ENCODE measurements at regions not wholly inside any gene's neighbourhood (a gene's known extent, or its start where the extent isn't known, plus 50 kb on each side); places are given as distances from the start of the nearest gene placed in this dataset.

- H3K4me3 ChIP-seq (ENCODE audit: low read depth, low read length): no peak overlapping the region
- TF ChIP-seq, protein P1, sequence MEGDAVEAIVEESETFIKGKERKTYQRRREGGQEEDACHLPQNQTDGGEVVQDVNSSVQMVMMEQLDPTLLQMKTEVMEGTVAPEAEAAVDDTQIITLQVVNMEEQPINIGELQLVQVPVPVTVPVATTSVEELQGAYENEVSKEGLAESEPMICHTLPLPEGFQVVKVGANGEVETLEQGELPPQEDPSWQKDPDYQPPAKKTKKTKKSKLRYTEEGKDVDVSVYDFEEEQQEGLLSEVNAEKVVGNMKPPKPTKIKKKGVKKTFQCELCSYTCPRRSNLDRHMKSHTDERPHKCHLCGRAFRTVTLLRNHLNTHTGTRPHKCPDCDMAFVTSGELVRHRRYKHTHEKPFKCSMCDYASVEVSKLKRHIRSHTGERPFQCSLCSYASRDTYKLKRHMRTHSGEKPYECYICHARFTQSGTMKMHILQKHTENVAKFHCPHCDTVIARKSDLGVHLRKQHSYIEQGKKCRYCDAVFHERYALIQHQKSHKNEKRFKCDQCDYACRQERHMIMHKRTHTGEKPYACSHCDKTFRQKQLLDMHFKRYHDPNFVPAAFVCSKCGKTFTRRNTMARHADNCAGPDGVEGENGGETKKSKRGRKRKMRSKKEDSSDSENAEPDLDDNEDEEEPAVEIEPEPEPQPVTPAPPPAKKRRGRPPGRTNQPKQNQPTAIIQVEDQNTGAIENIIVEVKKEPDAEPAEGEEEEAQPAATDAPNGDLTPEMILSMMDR (IDR thresholded peaks at IDR 0.05; ENCODE audit: low read depth, low read length): no peak
These were observed 254.6 kb upstream of the NR2F2 start for GRCh38 chr15:96075895-96076294.

- TF ChIP-seq, protein P1 (IDR thresholded peaks at IDR 0.05; ENCODE audit: low read depth, low read length): no peak
- H3K4me3 ChIP-seq (ENCODE audit: low read depth, low read length): no peak overlapping the region
These were observed 254.2 kb upstream of the NR2F2 start for GRCh38 chr15:96076350-96076749.

- TF ChIP-seq, protein P1 (IDR thresholded peaks at IDR 0.05; ENCODE audit: low read depth, low read length): no peak
- H3K4me3 ChIP-seq (ENCODE audit: low read depth, low read length): no peak overlapping the region
These were observed 251.5 kb upstream of the NR2F2 start for GRCh38 chr15:96079041-96079440.

DNA sequence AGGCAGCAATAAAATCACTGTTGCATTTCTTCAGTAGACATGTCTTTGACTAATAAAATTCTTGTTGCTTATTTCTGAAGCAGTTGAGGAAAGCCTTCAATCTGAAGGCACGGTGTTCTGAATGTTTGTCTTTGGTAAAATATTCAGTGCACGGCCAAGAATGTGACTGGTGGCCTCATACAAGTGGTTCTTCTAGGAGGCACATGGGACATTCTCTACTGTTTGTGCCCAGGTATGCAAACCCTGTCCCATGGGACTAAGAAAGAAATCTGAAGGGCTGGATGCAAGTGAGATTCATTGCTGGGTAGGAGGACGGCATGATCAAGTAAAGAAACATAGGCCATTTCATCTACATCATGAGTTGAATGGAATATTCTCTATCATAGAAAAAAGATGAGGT is 250.6 kb upstream of the NR2F2 start:
- H3K4me3 ChIP-seq (ENCODE audit: low read depth, low read length): no peak overlapping the region
- TF ChIP-seq, protein P1 (IDR thresholded peaks at IDR 0.05; ENCODE audit: low read depth, low read length): no peak

DNA sequence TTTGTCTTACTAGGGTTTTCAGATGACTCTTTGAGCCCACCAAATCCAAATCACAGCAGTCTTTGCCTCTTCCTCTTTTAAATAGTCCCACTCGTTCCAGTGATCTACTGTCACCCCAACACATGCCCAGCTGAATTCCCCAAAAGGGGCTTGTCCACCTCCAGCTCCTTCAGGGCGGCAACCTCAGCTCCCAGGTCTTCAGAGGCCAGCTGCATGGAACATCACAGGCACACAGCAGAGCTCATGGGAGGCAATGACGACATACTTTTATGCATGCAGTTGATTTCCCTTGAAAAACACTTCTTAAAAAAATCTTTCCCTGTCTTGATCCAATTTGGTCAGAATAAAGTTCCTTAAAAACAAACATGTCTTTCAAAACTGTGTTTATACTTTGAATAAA is 244.3 kb upstream of the NR2F2 start:
- H3K4me3 ChIP-seq (ENCODE audit: low read depth, low read length): no peak overlapping the region
- TF ChIP-seq, protein P1 (IDR thresholded peaks at IDR 0.05; ENCODE audit: low read depth, low read length): no peak

- no peak overlapping the region for H3K4me3 ChIP-seq (ENCODE audit: low read depth, low read length)
- TF ChIP-seq, protein P1 (IDR thresholded peaks at IDR 0.05; ENCODE audit: low read depth, low read length): no peak
These were observed 243.2 kb upstream of the NR2F2 start for GRCh38 chr15:96087180-96087884.

DNA sequence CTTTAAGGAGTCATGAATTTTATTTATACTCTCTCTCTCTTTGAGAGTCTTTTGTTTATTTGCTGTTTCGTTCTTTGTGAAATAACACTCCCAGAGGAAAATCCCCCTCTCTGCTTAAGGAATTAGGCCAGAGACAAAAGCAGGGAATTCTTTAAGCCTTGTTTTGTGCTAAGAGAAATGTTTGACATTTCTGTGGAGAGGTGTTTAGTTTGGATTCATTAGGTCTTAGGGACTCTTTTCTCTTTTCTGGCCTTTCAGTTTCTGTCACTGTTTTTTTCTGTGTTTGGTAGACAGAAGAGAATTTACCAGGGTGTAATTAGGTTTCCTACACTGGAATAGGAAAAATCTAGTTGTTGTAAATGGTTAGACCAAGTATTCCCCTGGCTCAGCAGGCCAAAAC is 241.8 kb upstream of the NR2F2 start:
- TF ChIP-seq, protein P1 (IDR thresholded peaks at IDR 0.05; ENCODE audit: low read depth, low read length): no peak

More for the DNA sequence above, 241.8 kb upstream of the NR2F2 start:
- H3K4me3 ChIP-seq (ENCODE audit: low read depth, low read length): no peak overlapping the region
